Brain microvascular endothelial cell (primary cell): ENCODE measurements at regions not wholly inside any gene's neighbourhood (a gene's known extent, or its start where the extent isn't known, plus 50 kb on each side); places are given as distances from the start of the nearest gene placed in this dataset.

Source experiments
- DNase-seq: peaks from one replicate; pipeline ENCODE4 v3.0.0-alpha.2; 2020
- H3K27ac ChIP-seq: fragments of 250-450 bp; sonication (Bioruptor Pico); 2 replicates; pipeline ENCODE4 v1.5.1; 2020; ENCODE audit warnings: mild to moderate bottlenecking, moderate library complexity
- H3K27me3 ChIP-seq: fragments of 250-450 bp; sonication (Bioruptor Pico); replicated peaks from 2 replicates; pipeline ENCODE4 v1.5.1; 2020; ENCODE audit warnings: mild to moderate bottlenecking
- H3K36me3 ChIP-seq: fragments of 250-450 bp; sonication (Bioruptor Pico); replicated peaks from 2 replicates; pipeline ENCODE4 v1.5.1; 2020; ENCODE audit warnings: mild to moderate bottlenecking
- H3K4me3 ChIP-seq: 2 replicates; pipeline ENCODE4 v1.5.1; 2011; ENCODE audit warnings: low read depth, mild to moderate bottlenecking, control low read depth, low read length, moderate library complexity
- CTCF ChIP-seq: IDR thresholded peaks from 2 replicates; pipeline ENCODE4 v1.5.1; 2011; ENCODE audit warnings: low read depth, mild to moderate bottlenecking, moderate library complexity, low read length, control low read depth, inconsistent platforms; ENCODE audit errors: missing control alignments
- in situ Hi-C: cut with HindIII; loops from 2 replicates; pipeline ENCODE4 v1.10.0; 2017; ENCODE audit warnings: low sequenced_read_pairs, low pct_ligation_motif_present

GRCh38 chr14:22018890-22019289, 345.3 kb upstream of the OR4E1 start:
- no peak for TF ChIP-seq CTCF
- Histone ChIP-seq H3K27ac (no peak overlapping the region), H3K27me3 (no peaks in the 10 kb centered on the region), H3K4me3 (no peak overlapping the region), H3K36me3 (no peaks in the 10 kb centered on the region)
- DNase-seq, result no peak
- in situ Hi-C loops, result no loop called here

GRCh38 chr14:22012452-22012851, 338.8 kb upstream of the OR4E1 start:
- no peak for DNase-seq
- in situ Hi-C loops, result no loop called here
- Histone ChIP-seq H3K4me3 (no peak overlapping the region), H3K27me3 (no peaks in the 10 kb centered on the region), H3K36me3 (no peaks in the 10 kb centered on the region), H3K27ac (no peak overlapping the region)
- TF ChIP-seq CTCF, result no peak

GRCh38 chr14:22011253-22011642, 337.6 kb upstream of the OR4E1 start:
- Histone ChIP-seq H3K36me3 (no peaks in the 10 kb centered on the region), H3K4me3 (no peak overlapping the region), H3K27ac (no peak overlapping the region), H3K27me3 (no peaks in the 10 kb centered on the region)
- in situ Hi-C loops, result no loop called here
- no peak for DNase-seq
- TF ChIP-seq CTCF, result no peak

- in situ Hi-C loops, result no loop called here
- DNase-seq, result no peak
- no peak for TF ChIP-seq CTCF
Observed at GRCh38 chr14:22010545-22011252, 337.1 kb upstream of the OR4E1 start.

GRCh38 chr14:22008766-22009165, 335.1 kb upstream of the OR4E1 start:
- Histone ChIP-seq H3K4me3 (no peak overlapping the region), H3K27ac (no peak overlapping the region), H3K36me3 (no peaks in the 10 kb centered on the region), H3K27me3 (no peaks in the 10 kb centered on the region)
- no peak for DNase-seq
- no peak for TF ChIP-seq CTCF
- in situ Hi-C loops, result no loop called here

More at GRCh38 chr14:22010545-22011252, 337.1 kb upstream of the OR4E1 start:
- Histone ChIP-seq H3K27me3 (no peaks in the 10 kb centered on the region), H3K4me3 (no peak overlapping the region), H3K36me3 (no peaks in the 10 kb centered on the region), H3K27ac (no peak overlapping the region)
